ENCODE measurements at regions not wholly inside any gene's neighbourhood (a gene's known extent, or its start where the extent isn't known, plus 50 kb on each side); places are given as distances from the start of the nearest gene placed in this dataset.

- TF ChIP-seq CTCF (conservative IDR thresholded peaks at IDR 0.05; ENCODE audit: low read depth, low read length): no peak
- TF ChIP-seq EZH2 (IDR thresholded peaks at IDR 0.05; ENCODE audit: borderline replicate concordance, low read depth, low read length, poor library complexity, severe bottlenecking): no peak
Measured at GRCh38 chr14:51335961-51336723, 96.1 kb downstream of the TMX1 start.

All from A673 (cell line).